HL-60 (cell line): ENCODE measurements at regions not wholly inside any gene's neighbourhood (a gene's known extent, or its start where the extent isn't known, plus 50 kb on each side); places are given as distances from the start of the nearest gene placed in this dataset.

Source experiments
- DNase-seq, 2 experiments: peaks; one replicate each; pipeline ENCODE4 v3.0.0-alpha.2; 2010 to 2020; ENCODE audit warnings: low read depth in 1 of 2, low spot score in 1 of 2
- H3K27ac ChIP-seq: fragments of 250-450 bp; sonication (Bioruptor Pico); replicated peaks from 2 replicates; pipeline ENCODE4 v1.5.1; 2020; ENCODE audit warnings: mild to moderate bottlenecking, moderate library complexity
- H3K27me3 ChIP-seq: fragments of 250-450 bp; sonication (Bioruptor Pico); 2 replicates; pipeline ENCODE4 v1.5.1; 2021; ENCODE audit warnings: mild to moderate bottlenecking, moderate library complexity; ENCODE audit not compliant: insufficient read depth, poor library complexity, severe bottlenecking
- H3K4me3 ChIP-seq: replicated peaks from 2 replicates; pipeline ENCODE4 v1.5.1; 2011; ENCODE audit warnings: mild to moderate bottlenecking, control low read depth, low read length; ENCODE audit not compliant: insufficient read depth
- CTCF ChIP-seq: IDR thresholded peaks from one replicate; pipeline ENCODE4 v1.5.1; 2011; ENCODE audit warnings: low read length, control low read depth, inconsistent platforms; ENCODE audit not compliant: insufficient read depth
- GABPA ChIP-seq: IDR thresholded peaks from 2 replicates; pipeline ENCODE4 v1.6.1; 2012; ENCODE audit warnings: low read depth
- POLR2AphosphoS5 ChIP-seq: IDR thresholded peaks from 2 replicates; pipeline ENCODE4 v1.6.1; 2012; ENCODE audit warnings: low read depth
- REST ChIP-seq: IDR thresholded peaks from 2 replicates; pipeline ENCODE4 v1.6.1; 2012; ENCODE audit warnings: low read depth; ENCODE audit not compliant: insufficient replicate concordance
- SPI1 ChIP-seq: IDR thresholded peaks from 2 replicates; pipeline ENCODE4 v1.6.1; 2012; ENCODE audit warnings: low read depth, mild to moderate bottlenecking, borderline replicate concordance

- H3K27ac ChIP-seq, result no peak overlapping the region
- TF ChIP-seq POLR2AphosphoS5 (no peak), GABPA (no peak), REST (no peak)
- DNase-seq, result no peak
- peaks cover 14% of the 10 kb centered on the region for H3K27me3 ChIP-seq
- no peak overlapping the region for H3K4me3 ChIP-seq
Measured at GRCh38 chr11:33536178-33536577, 164.4 kb downstream of the C11orf91 start.

- no peak for DNase-seq
- no peak overlapping the region for H3K27ac ChIP-seq
Measured at GRCh38 chr11:33534575-33534974, 166.1 kb downstream of the C11orf91 start.

GRCh38 chr11:33533386-33534052 lies 167.1 kb downstream of the C11orf91 start:
- no peak for DNase-seq
- TF ChIP-seq GABPA, result no peak
- no peak for TF ChIP-seq POLR2AphosphoS5
- no peak for TF ChIP-seq SPI1
- no peak for TF ChIP-seq REST
- no peak for TF ChIP-seq CTCF
- Histone ChIP-seq H3K27ac (no peak overlapping the region), H3K27me3 (peaks cover 2% of the 10 kb centered on the region), H3K4me3 (no peak overlapping the region)

More at GRCh38 chr11:33534575-33534974, 166.1 kb downstream of the C11orf91 start:
- no peak overlapping the region for H3K4me3 ChIP-seq
- TF ChIP-seq POLR2AphosphoS5, result no peak
- no peak for TF ChIP-seq GABPA
- no peak for TF ChIP-seq CTCF
- no peak for TF ChIP-seq REST
- no peak for TF ChIP-seq SPI1
- H3K27me3 ChIP-seq, result peaks cover 2% of the 10 kb centered on the region
